RPMI7951 (cell line): ENCODE measurements at regions not wholly inside any gene's neighbourhood (a gene's known extent, or its start where the extent isn't known, plus 50 kb on each side); places are given as distances from the start of the nearest gene placed in this dataset.
A peak's percentile ranks its signal among the peaks of the same experiment; 100 is the strongest.
"Not testable (repeated sequence)": the region's sequence is repeated elsewhere in the genome, so short reads cannot be mapped to it uniquely, and the experiment has no call there.

Source experiments
- DNase-seq: peaks from one replicate; pipeline ENCODE4 v3.0.0-alpha.2; 2012; ENCODE audit warnings: low read depth

- DNase-seq, result no peak
Measured at GRCh38 chr5:111945535-111945934, 188.5 kb upstream of the NREP start.

DNA sequence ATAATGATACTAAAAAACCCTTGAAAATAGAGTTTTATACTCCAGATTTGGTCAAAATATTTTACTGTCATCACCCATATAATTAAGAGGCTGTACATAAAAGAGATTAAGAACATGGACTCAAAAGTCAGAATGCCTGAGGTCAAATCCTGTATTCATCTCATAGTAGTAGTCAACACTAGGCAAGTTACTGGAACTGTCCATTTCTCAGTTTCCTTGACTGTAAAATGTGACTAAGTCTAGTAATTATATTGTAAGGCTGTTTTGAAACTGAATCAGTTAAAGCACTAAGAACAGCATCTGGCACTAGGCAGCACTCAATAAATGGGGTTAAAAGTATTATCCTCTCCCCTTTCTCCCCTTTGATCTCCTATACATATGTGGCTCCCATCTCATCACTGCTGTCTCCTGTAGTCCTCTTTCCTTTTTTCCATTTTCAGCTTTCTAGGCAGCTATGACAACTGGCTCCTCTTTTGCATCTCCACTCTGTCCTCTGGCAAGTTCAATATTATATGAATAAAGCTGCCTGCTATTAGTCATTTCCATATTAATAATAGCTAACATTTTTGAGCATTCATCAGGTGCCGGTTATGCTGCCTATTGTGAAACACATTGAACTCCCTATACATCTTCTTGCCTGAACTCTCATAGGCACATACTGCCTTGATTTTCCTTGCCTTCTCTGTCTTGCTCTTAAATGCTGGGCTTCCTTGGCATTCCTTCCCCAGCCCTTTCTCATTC is 185.8 kb upstream of the NREP start:
- peak; percentile 44 for DNase-seq

DNA sequence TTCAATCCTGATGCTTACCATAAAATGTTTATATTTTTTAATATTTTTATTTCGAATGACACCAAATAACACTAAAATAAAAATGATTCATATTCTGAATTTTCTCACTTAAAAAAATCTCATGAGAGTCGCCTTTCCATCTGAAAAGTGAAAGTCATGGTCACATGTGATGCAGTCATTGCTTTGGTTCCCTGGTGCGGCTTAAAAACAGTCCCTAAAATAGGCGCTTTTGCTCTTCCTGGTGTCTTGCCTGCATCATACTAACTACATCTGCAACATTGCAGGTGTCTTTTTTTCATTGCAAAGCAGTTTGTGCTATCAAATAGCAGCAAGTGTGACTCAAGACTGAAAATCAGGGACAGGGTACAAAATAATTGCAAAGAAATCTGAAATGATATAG is 185.2 kb upstream of the NREP start:
- DNase-seq, result no peak

DNA sequence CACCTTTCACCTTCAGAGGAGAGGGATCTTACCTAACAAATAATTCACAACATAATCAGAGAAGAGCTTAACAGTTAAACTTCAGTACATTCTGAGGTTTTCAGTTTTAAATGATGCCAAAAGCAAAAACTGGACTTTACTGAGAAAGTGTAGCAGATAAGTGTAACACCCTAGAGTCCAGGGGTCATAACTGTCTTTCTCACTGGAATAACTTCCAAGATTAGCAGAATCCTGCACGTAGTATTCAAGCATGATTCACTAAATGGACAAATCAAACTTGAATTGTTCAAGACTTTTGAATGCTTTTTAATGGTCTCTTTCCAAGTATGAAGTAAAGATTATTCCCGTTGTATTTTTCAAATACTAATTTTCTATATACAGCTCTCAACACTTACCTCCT is 180.1 kb upstream of the NREP start:
- no peak for DNase-seq

GRCh38 chr5:111935835-111936234 is 178.8 kb upstream of the NREP start:
- peak; percentile 74 for DNase-seq

DNA sequence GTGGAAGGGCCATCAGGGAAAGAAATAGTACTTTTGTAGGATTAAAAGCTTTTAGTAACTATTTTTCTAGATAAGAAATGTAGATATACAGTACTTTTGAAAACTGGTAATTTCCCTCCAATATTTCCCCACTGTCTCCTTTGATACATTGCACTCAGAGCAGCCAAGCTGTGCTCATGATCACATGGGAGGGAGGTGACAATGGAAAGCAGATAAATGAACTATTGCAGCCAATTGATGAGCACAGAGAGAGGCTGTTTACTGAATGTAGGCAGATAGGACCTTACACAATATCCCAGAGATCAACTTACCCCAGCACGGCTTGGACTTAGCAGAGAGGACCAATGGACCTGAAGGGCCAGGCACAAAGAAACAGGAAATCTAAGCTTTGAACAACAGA is 178.0 kb upstream of the NREP start:
- no peak for DNase-seq

GRCh38 chr5:111934511-111934910 is 177.5 kb upstream of the NREP start:
- no peak for DNase-seq

- DNase-seq, result no peak
Measured at GRCh38 chr5:111933086-111933485, 176.1 kb upstream of the NREP start.

GRCh38 chr5:111932628-111933027 is 175.6 kb upstream of the NREP start:
- DNase-seq, result peak; percentile 71

GRCh38 chr5:111932199-111932598 is 175.2 kb upstream of the NREP start:
- DNase-seq, result no peak

DNA sequence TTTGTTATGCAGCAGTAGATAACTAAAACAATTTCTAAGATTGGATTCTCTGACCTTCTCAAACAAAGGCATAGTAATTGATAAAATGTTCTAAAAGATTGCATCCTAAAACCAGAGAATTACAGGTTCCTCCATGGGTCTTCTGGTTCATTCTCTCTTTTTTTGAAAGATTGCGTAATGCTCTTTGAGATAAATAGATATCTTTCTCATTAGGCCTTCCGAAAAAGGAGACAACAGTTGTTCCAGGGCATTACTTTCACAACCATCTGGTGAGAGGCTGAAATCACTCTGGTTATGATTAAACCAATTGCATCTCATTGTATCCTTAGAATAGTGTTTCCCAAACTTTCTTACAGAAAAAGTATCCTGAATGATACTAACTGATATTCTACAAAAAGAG is 174.7 kb upstream of the NREP start:
- peak; percentile 42 for DNase-seq

- peak; percentile 92 for DNase-seq
Measured at GRCh38 chr5:111930905-111931461, 174.0 kb upstream of the NREP start.

DNA sequence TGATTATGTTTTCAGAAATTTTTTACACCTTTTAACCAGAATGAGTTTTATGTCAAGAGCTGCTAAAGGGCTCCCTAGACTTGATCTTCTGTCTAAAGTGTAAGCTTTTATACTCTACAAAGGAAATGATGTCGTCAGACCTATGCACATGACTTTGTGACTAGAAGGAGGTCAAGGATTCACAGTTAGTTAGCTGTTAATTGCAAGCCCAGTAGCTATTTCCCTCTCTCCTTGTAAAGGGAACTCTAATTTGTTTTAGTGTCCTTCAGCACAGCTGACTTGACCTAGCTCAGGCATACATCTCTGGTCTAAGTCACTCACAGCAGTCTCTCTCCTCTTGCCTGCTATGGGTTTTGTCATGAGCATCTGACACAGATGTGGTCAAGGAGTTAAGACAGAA is 173.5 kb upstream of the NREP start:
- DNase-seq, result no peak

DNA sequence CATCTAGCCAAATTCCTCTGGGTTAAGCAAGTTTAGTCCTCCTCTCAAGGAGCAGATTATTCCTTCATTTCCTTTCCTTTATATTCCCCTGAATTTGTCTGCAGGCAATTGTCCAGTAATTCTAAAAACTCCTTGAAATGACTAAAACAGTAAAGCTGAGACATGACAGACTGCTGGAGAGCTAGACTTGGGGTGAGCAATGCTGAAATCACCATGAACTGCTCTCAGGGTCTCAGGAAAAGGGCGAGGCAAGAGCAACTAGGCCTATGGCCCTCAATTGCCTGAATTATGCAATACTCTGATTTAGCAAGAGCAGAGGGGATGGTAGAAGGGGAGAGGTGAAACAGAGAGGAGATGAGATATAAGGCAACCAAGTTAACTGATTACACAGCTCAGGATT is 172.9 kb upstream of the NREP start:
- peak; percentile 88 for DNase-seq

DNA sequence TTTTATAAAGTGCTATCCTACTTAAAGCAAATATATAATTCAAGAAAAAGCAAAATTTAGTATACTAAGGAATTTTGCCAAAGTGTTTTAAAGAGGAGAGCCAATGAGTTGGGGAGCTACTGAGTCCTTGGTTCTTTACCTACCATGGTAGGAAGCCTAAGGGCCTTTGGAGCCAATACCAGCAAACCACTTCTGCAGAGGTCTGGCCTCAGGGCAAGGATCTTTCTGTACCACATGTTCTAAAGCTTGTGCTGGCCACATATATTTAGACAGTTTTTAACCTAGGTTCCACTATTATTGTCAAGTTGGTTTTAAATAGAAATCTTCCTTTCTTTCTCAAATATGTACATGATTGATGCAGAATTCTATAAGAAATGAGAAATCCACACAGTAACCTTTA is 172.3 kb upstream of the NREP start:
- DNase-seq, result peak; percentile 56

DNA sequence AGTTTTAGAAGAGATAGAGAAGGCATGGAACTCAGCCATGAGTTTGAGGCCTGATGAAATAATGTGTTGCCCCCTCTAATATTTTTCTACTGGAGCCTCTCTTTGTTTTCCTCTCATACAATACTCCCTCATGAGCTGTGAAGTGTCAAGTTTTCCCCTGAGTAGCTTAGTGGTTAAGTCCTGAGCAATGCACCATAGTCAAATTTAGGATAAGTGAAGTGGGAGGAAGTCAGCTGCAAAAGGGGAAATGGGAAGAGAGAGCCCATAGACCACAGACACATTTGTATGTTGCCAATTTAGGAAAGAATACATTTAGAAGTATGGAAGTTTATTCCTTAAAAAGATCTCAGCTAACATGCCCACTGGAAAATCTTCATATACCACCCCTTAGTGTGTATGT is 171.5 kb upstream of the NREP start:
- no peak for DNase-seq

- DNase-seq, result peak; percentile 76
Measured at GRCh38 chr5:111927191-111927590, 170.2 kb upstream of the NREP start.

- no peak for DNase-seq
Measured at GRCh38 chr5:111926026-111926425, 169.0 kb upstream of the NREP start.

DNA sequence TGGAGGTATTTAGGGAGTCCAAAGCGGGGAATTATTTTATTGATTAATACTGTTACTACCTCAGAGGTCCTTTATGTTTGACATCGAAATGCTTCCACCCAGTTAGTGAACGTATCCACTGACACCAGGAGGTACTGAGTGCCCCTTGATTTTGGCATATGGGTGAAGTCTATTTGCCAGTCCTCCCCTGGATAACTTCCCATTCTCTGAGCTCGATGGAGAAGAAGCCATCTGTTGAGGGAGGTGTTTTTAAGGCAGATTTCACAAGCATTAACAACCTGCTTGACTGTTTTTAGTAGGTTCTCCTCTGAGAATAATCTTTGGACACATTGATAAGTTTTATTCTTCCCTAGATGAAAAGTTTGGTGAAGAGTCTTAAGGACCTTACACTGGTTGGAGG is 165.3 kb upstream of the NREP start:
- DNase-seq, result no peak

GRCh38 chr5:111921691-111922090 is 164.7 kb upstream of the NREP start:
- not testable (repeated sequence) for DNase-seq

- peak; percentile 39 for DNase-seq
Measured at GRCh38 chr5:111914966-111915636, 158.1 kb upstream of the NREP start.

GRCh38 chr5:111902436-111902835 is 145.4 kb upstream of the NREP start:
- DNase-seq, result peak; percentile 57

- peak; percentile 18 for DNase-seq
Measured at GRCh38 chr5:111901296-111901695, 144.3 kb upstream of the NREP start.
